Hematopoietic multipotent progenitor cell treated with erythropoietin and hydrocortisone succinate and interleukin-3 and kit ligand, for 8 days (in vitro differentiated cells): ENCODE measurements at regions not wholly inside any gene's neighbourhood (a gene's known extent, or its start where the extent isn't known, plus 50 kb on each side); places are given as distances from the start of the nearest gene placed in this dataset.
"Not testable (repeated sequence)": the region's sequence is repeated elsewhere in the genome, so short reads cannot be mapped to it uniquely, and the experiment has no call there.

ENCODE experiments used
- DNase-seq: peaks from one replicate; pipeline ENCODE4 v3.0.0-alpha.2; 2015

DNA sequence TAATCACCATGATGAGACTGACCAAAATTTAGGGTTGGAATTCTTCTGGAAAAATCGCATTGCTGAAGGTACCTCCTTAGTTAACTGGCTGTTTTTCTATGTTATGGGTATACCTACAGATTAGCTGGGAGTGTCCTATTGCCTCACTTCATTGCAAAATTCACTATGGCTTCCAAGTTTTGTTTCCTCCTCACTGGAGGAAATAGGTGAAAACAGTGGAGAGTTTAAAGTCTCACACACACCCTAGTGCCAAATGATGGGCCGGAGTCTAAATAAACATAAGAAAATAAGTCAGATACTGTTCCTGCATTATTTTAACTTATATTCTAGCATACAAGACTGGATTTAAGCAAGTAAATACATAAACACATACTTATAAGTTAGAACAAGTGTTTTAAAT is 98.2 kb downstream of the AHR start:
- no peak for DNase-seq

DNA sequence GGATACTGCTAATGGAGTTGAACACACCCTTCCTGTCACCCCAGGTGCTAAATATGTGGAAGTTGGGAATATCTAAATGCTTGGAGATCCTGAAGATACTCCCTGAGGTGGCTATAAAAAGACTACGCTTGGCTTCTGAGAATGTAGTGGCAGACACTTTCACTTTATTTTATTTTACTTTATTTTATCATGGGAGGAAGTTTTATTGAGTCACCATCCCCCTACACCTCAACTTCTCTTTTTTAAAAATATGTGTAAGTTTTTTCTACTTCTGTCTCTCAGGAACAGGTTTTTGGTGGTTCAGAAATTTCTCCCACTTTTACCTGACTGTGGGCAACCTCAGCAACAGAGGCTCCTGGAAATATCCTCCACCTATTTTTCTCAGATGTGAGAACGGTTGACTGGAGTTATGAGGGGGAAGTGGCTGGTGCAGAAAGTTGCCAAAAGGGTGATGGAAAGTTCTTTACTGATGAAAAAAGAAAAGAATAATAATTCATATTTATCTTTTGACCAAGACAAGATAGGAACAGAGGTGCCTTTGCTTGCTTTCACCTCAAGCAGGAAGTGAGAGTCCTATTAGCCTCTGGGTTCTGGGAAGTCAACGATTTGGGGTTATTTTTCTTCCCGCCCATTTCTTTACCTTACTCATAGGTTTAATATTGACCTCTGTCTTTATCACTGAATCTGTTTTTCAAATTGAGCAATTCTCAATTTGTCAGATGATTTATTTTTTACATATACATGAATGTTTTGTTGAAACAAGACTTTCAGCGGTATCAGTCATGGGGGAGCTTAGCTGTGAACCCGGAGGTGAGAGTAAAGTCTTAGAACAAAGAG is 103.6 kb downstream of the AHR start:
- DNase-seq = no peak

DNA sequence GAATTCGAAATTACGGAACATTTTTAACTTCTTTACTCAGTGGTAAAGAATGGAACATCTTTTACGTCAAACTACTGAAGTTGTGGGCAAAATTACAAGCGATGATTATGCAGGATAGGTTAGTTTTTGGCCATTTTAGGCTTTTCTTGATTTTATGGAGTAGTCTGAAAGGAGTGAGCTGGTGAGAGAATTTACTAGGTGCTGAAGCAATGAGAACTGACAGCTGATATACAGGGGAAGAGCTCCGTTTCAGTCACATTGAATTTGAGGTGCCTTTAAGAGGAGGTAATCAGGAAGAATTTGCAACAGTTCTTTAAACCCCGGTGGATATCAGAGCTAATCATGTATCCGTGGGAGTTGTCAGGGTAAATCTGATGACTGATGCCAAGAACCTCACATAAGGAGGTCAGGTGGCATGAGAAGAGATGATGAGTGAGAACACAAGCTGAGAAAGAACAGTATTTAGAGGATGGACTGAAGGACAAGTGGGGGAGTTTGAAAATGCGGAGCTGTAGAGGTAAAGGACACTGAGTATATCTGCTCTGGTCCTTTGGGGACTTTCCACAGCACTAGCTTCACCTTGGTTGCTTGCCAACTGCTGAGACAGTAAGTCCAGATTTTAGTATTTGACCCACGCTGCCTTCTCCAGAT is 104.3 kb downstream of the AHR start:
- DNase-seq = no peak

DNA sequence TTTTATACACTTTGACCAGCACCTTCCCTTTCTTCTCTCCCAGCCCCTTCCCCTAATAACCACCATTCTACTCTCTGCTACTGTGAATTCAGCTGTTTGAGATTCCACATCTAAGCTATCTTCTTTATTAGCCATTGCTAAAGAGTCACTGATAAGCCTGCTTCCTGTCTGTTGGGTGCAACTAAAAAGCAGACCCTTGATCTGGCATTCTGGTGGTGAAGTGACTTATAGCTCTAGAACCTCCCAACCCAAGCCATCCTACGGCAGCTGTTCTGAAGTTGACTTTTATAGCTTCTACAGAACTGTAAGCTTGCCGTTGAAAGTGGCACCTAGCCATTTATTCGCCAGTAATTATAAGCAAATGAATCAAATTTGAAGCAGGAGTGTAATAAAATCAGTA is 105.6 kb downstream of the AHR start:
- DNase-seq = no peak

DNA sequence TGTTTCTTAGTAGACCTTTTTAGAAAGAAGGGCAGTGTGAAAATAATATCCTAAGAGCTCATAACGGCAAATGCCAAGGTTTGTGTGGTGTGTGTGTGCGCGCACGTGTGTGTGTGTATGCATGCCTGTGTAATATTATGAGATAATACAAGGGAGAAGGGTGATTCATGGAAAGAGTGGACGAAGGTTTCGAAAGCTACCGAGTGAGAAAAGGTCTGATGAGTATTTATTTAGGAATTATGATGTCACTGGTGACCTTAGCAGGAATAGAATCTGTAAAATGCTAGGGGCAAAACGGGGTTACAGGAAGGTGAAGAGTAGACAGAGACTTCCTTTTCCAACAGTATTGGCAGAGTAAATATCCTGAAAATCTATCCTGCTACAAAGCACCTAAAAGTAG is 107.3 kb downstream of the AHR start:
- no peak for DNase-seq

DNA sequence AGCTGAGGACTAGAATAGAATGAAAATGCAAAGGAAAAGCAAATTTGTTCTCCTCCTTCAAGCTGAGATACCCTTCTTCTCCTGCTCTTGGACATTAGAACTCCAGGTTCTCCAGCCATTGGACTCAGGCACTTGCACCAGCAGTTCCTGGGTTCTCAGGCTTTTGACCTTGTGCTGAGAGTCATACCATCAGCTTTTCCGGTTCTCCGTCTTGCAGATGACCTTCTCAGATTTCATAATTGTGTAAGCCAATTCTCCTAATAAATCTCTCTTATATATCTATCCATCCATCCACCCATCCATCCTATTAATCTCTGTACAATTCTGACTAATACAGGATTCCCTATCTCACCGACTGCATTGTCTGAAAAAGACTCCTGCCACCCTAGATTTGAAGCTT is 108.3 kb downstream of the AHR start:
- DNase-seq = no peak

DNA sequence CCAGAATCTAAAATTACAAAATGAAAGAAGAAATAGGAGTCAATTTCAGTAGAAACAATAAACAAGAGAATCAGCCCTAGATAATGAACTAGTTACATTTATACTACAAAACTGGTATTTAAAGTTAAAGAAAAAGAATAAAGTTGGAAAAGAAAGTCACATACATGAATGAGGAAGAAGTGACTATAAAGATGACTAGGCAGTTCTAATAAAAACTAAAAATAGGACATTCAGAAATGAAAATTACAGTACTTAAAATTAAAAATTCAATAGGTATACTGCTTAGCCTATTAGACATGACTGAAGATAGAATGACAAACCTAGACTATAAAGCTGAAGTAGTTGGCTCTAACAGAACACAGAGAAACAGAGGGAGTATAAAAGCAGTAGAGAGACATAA is 108.8 kb downstream of the AHR start:
- no peak for DNase-seq

DNA sequence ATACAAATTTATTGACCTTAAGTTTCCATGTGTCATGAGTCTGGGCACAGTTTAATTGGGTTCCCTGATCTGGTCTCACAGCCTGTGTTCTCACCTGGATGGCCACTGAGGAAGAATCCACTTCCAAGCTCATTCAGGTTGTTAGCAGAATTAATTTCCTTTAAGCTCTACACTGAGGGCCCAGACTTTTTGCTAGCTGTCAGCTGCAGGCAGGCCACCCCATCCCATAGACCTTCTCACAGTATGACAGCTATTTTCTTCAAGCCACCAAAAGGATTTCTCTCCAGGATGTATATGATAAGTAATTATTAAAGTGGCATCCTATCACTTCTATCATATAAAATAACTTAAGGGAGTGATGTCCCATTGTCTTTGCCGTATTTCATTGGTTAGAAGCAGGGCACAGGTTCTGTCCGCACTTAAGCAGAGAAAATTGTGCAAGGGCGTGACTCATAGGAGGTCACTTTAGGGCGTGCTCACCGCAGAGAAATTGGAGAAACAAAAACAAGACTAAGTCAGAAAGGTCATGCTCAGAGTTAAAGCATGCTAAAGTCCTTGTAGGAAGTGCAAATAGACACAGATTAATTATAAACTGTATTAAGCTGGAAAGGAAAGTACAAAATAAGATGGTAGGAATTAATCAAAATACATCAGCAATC is 109.9 kb downstream of the AHR start:
- DNase-seq = no peak

DNA sequence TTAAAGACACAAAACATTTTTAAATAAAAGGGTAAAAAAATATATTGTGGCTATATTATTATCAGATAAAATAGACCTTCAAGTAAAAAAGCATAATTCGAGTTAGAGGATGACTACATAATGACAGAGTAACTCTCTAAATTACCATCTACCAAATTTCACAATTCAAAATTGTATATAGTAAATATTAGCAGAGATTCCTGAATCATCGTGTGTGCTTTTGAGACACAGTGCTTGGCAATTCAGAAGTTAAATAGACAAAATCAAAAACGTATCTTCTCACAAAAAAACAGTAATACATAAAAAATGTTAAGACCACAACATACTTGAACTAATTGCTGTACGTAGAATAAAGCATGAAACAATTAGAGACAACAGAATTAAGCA is 110.4 kb downstream of the AHR start:
- DNase-seq = no peak

DNA sequence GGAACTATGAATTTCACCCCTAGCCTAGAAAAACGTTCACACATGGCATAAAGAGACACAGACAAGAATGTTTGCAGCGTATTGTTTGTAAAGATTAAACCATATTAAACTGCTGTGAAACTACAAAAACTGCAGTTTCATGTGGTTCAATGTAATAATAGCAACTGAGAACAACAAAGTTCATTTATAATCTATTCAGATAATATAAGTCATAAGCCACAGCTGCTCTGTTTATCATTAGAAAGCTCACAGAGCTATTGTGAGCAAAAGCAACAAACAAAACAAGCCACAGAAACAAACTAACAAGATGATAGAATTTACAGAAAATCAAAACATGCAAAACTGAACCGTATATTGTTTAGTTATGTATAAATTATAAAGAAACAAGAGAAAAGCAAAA is 113.5 kb downstream of the AHR start:
- no peak for DNase-seq

DNA sequence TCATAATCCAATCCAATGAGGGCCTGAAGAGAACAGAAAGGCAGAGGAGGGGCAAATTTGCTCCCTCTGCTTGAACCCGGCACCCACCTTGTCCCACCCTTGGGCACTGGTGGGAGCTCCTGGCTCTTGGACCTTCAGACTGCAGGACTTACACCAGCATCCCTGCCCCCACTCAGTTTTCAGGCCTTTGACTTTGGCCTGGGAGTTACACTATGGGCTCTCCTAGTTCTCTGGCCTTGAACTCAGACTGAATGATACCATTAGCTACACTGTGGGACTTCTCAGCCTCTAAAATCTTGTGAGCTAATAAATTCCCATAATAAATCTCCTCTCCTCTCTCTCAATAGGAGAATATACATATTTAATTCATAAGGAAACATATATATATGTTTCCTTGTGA is 114.4 kb downstream of the AHR start:
- DNase-seq = no peak

DNA sequence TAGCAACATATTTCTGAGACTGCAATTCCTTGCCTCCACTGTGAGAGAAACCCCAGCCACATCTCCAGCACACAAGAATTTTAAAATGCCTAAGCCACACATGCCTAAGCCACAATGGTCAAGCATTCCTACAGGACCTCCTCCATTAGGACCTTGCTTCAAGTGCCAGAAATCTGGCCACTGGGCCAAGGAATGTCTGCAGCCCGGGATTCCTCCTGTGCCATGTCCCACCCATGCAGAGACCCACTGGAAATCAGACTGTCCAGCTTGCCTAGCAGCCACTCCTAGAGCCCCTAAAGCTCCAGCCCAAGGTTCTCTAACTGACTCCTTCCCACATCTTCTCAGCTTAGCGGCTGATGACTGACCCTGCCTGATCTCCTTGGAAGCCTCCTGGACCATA is 117.5 kb downstream of the AHR start:
- DNase-seq = no peak

DNA sequence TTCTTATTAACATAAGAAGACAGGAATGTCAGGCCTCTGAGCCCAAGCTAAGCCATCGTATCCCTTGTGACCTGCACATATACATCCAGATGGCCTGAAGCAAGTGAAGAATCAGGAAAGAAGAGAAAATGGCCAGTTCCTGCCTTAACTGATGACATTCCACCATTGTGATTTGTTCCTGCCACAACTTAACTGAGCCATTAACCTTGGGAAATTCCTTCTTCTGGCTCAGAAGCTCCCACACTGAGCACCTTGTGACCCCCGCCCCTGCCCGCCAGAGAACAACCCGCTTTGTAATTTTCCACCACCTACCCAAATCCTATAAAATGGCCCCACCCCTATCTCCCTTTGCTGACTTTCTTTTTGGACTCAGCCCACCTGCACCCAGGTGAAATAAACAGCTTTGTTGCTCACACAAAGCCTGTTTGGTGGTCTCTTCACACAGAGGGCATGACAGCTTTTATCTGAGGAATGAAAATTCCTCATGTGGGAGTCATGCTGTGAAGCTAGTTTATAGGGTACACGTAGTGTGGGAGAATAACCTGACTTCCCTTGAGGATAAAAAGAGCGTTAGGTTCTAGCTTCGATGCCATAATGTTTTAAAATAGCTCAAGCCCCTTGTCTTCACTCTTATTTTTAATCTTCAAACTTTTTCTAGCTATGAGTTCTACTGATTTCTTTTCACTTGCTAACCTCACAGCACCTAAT is 122.0 kb downstream of the AHR start:
- DNase-seq = not testable (repeated sequence)

DNA sequence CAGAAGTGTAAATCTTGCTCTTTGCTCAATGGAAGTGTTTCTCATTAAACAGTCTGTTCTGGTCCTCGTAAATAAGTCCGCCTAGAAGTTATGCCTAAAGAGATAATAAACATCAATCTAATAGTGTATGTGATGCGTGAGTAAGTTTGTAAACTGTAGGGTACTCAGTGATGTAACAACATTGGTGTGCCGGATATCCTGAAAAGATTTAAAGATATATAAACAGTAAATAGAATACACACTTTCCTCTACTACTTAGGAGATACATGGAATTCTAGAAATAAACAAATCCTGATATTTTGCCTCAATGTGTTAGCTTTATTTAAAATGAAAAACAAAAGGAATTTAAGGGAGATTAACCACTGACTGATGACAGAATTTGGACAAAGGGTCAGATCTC is 123.5 kb downstream of the AHR start:
- no peak for DNase-seq

DNA sequence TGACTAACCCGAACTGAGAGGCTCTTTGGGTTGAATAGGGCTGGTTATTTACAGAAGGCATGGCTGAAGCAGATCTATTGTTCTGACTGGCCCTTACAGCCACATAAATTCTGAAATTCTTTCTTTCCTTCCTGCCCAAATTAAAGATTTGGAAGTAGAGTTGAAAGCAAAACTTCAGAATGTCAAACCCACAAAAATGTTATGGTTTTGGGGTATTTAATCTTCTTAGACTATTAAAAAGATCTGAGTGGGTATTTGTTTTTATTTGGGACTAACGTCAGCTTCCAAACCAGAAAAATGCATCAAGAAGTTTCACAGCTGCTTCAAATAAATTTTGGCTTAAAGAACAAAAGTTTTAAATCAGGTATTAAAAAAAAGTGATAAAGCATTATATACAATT is 124.5 kb downstream of the AHR start:
- DNase-seq = no peak

DNA sequence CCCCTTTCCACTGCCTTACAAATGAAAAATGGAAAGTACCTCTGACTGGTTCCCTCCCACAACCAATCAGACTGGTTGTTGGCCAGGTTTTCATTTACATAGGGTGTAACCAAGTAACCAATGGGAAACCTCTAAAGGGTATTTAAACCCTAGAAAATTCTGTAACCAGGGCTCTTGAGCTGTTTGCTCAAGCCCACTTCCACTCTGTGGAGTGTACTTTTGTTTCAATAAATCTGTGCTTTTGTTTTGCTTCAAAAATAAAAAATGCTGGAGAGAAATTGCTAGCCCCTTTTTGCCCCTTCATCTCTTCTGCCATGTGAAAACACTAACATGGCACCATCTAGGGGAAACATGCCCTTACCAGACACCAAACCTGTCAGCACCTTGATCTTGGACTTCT is 129.5 kb downstream of the AHR start:
- no peak for DNase-seq

DNA sequence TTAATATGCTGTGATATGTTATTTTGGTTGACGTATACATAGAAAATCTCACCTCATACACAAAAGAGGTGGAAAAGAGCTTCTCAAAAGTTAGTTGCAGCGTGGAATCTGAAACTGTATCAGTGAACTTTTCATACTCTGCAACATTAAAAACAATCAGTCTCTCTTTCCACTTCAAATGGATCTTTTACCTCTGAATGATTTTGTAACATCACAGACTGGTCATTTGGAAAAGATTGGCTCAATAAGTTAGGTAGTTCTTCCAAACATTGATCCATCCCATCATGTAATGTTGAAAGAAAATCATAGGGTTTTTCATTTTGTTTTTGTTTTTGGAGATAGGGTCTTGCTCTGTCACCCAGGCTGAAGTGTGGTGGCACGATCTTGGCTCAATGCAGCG is 131.1 kb downstream of the AHR start:
- DNase-seq = no peak

DNA sequence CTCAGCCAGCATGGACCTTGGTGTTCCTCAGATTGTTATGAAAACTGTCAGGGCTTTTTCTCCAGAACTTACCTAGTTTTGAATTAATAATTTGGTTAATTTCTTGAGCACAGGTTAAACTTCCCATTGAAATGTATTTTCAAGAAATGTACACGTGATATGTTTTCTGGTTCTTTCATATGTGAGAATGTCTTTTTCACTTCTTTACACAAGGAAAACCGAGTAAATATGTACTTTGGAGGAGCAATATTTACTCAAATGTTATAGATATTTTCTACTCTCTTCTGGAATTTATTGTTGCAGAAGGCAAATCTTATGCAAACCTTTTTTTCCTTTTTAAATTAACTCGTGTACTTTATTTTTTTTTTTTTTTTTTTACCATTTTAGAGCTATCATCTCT is 134.3 kb downstream of the AHR start:
- no peak for DNase-seq

DNA sequence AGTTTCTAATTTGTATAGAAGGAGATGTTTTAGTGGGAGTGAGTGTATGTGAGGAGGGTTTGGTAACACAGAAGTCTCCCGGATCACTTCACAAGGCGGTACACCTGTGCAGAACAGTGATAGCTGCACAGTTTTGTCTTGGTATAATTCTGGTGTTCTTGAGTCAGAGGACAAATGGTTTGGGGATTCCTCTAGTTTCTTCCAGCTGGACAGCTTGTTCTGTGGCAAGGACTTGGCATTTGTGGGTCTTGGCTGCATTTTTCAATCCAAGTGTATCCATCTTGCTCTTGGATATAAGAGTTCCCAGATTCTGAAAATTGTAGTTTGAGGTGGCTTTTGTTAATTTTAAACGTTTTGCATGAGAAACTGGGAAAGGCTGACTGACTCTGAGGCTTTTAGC is 135.7 kb downstream of the AHR start:
- no peak for DNase-seq

DNA sequence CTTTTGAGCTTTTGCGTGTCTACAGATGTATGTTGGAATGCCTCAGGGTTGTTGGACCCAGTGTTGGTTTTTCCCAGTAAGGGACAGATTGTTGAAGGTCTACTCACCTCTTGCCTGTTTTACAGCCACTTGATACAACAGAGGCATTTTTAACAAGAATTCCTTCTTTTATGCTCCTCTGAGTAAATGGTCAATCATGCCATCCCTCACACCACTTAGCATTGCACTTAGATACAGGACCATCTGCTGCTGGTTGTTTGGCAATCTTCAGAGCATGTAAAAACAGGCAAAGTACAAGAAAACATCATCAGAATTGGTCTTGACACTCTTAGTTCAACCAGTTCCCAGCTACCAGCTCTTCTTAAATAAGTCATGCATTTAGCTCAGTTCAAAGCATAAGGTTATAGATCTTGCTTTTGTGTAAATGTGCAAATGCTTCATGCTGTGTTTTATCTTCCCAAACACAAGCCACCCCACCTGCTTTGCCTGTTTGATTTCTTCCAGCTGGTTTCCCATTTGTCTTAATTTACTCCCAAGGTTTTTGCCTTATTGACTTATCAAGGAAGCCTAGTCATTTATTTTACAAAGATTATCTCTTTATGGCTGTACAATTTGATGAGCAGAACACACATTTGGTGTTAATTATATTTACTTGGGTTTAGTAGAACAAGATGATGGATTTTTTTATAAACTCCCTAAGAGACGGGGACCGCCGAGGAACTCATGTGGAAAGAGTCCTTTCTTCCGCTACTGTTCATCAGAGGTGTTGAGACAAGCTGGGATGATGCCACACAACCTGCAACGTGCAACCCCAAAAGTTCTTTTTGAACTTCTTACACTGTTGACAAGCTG is 136.6 kb downstream of the AHR start:
- DNase-seq = no peak

DNA sequence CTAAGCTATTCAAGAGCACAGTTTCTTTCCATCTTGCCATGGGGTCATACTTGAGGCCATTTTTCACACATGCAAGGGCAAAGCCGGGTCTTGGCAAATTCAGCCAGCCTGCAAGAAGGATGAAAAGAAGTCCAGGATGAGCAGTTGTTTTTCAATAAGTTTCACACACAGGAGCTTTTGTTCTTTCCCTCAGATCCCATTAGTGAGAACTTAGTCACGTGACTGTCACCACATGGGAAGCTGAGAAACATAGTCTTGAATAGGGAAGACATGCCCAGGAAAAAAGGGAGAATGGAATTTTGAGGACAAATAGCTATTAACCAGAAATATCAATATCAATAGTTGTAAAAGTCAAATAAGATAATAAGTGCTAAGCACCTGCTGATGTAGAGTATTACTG is 137.7 kb downstream of the AHR start:
- DNase-seq = no peak

DNA sequence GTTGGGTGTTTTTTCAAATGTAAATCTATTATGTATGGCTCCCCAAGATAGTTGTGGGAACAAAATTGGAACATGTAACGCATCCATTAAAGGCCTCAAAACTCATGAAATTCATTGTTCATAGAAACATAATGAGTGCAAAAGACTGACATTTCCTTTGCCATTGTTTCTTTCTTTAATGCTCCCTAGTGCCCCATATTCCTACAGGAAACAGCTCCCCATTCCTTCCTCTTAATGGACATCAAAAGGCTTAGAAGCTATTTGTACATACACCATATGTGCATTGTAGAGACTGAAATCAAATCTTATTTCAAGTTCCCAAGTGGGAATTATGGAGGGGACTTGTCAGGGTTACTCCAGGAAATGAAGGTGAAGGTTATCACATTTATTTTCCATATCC is 139.1 kb downstream of the AHR start:
- no peak for DNase-seq
